22Rv1 (cell line): ENCODE measurements at regions not wholly inside any gene's neighbourhood (a gene's known extent, or its start where the extent isn't known, plus 50 kb on each side); places are given as distances from the start of the nearest gene placed in this dataset.

ENCODE experiments used
- H3K27ac ChIP-seq: fragments of 450-650 bp; 2 replicates; pipeline ENCODE4 v1.5.1; 2017
- ZFX ChIP-seq: fragments of 450-650 bp; IDR thresholded peaks from 2 replicates; pipeline ENCODE4 v1.6.1; 2017; ENCODE audit warnings: antibody characterized with exemption, borderline replicate concordance
- TF ChIP-seq, protein P1 (sequence below): fragments of 450-650 bp; IDR thresholded peaks from 2 replicates; pipeline ENCODE4 v1.5.1; 2017; ENCODE audit warnings: mild to moderate bottlenecking

DNA sequence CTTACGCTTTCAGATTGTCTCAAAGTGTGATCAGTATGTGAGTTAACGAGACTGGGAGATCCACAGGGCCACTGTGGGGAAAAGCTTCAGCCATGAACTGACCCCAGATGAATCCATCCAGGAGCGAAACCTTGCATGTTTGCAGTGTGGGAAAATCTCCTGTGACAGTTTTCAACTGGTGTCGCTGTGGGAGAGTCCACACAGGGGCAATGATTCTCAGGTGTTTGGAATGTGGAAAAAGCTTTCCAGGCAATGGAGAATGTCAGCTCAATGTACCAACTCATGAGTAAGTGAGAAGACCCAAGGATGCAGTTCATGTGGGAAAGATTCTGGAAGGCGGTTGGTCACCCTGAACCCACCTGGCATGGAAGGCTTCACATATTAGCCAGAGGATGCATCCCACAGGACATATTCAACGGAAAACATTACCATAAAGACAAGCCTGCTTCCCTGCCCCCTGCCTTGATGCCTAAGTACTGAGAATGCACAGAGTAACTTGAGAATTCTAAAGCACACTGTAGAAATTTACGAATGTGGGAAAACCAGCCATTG is 204.1 kb upstream of the BMPER start:
- H3K27ac ChIP-seq, result no peak overlapping the region
- no peak for TF ChIP-seq ZFX
- TF ChIP-seq, protein P1, sequence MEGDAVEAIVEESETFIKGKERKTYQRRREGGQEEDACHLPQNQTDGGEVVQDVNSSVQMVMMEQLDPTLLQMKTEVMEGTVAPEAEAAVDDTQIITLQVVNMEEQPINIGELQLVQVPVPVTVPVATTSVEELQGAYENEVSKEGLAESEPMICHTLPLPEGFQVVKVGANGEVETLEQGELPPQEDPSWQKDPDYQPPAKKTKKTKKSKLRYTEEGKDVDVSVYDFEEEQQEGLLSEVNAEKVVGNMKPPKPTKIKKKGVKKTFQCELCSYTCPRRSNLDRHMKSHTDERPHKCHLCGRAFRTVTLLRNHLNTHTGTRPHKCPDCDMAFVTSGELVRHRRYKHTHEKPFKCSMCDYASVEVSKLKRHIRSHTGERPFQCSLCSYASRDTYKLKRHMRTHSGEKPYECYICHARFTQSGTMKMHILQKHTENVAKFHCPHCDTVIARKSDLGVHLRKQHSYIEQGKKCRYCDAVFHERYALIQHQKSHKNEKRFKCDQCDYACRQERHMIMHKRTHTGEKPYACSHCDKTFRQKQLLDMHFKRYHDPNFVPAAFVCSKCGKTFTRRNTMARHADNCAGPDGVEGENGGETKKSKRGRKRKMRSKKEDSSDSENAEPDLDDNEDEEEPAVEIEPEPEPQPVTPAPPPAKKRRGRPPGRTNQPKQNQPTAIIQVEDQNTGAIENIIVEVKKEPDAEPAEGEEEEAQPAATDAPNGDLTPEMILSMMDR, result no peak

DNA sequence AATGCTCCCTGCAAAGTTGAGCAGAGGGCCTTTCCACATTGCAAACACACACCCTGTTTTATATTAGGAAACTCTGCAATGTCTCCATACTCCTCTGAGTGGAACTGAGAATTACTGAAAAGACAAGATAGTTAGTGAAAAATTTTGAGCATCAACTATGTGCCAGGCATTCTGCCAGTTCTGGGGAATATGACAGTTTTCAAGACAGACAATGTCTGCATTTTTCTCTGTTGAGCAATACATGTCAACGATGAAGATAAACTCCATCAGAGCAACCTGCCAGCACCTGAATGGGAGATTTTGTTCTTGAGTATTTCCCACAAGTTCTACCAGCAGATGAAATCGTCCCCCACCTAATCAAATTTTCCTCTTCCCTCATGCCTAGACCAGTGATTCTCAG is 203.4 kb upstream of the BMPER start:
- no peak overlapping the region for H3K27ac ChIP-seq
- TF ChIP-seq ZFX, result no peak

DNA sequence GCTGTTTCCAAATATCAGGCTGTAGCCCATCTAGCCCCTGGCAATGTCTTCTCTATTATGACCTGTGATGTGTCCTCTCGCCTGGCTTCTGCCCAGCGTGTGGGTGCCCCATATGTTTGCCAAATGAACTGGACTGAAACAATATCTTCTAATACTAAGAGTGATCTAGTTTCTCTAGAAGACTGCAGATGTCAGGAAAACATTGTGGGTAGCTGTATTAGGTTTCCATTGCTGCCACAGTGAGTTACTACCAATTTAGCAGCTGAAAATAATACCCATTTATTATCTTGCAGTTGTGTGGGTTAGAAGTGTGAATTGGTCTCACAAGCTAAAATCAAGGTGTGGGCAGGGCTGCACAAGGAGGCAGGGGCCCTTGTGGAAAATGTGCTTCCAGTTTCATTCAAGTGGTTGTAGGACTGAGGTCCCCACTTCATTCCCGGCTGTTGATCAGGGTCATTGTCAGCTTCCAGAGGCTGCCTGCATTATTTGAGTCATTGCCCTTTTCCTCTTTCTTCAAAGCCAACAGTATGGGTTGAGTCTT is 202.8 kb upstream of the BMPER start:
- no peak for TF ChIP-seq ZFX
- TF ChIP-seq, protein P1, result no peak
- H3K27ac ChIP-seq, result no peak overlapping the region

DNA sequence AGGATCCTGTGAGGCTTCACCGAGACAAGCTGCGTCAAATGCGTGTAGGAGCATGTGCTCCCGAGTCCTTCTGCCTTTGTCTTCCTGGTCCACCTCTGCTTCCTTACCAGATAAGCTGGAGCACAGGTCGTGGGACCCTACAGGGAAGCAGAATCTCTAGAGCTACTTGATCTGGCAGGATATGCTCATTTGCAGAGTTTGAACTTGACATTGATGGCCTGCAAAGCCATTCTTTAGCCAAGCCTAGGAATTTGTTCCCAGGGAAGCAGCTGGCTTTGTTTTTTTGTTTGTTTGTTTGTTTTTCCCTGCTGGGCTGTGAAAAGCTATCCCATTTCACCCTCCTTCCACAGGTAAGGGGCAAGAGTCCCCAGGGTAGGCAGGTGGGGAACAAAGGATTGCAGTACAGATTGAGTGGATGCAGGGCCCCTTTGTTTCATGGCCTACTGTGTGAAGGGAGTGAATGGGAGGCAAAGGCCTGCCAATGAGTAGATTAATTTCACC is 200.0 kb upstream of the BMPER start:
- H3K27ac ChIP-seq, result no peak overlapping the region
- TF ChIP-seq ZFX, result no peak
- TF ChIP-seq, protein P1, result no peak

DNA sequence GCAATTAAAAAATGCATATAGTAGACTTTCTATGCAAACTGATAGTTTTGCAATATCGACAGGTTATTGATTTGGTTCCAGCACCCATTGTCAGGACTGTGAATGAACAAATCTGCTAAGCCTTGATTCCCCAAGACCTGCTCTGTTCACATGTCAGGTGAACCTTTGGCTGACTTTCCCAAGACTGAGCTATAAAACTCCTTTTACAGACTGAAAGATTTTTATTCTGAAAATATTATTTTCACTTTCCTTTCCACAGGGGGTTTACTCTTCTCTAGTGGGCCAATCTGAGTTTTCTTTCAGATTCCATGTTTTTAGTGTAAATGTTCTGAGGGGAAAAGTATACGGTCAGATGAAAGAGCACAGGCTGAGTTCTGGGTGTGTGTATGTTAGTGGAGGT is 199.2 kb upstream of the BMPER start:
- TF ChIP-seq ZFX, result no peak
- TF ChIP-seq, protein P1, result no peak
- H3K27ac ChIP-seq, result no peak overlapping the region

DNA sequence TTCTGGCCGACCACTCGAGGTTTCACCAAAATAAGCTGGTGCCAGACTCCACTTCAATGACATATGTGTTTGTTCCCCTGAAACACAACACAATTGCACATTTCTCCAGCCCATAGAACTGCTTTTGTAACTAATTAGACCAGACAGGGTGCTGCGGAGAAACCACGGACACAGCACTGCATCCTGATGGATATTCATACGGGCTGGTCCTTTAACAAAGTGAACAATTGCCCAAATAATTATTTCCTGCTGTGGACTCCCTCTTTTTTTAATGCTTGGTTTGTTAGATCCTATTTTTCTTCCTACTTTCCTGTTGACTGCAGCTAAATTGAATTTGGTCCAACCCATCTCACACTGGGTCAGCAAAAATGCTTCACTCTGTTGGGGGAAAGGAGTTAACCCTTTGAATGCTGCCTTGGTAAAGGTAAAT is 198.6 kb upstream of the BMPER start:
- no peak overlapping the region for H3K27ac ChIP-seq

DNA sequence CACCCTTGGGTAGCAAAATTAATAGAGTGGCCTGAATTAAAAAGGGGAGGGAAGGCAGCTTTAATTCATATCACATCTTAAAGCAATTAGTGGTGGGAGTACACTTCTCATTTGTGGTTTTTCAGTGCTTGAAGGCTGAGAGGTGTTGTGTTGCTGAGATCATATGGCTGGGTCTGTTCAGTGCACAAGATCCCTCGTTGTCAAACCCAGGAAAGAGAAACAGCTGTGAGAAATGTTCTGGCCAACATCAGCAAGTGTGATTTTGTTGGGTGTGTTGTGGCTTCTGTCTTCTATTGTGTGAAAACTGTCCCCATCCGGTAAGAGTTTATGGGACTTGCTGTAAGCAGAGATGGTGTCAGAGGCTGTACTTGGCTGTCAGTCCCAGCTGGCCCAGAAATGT is 197.9 kb upstream of the BMPER start:
- no peak overlapping the region for H3K27ac ChIP-seq
- no peak for TF ChIP-seq ZFX
- TF ChIP-seq, protein P1, result no peak

More for the DNA sequence above, 198.6 kb upstream of the BMPER start:
- TF ChIP-seq ZFX, result no peak
- TF ChIP-seq, protein P1, result no peak
